ENCODE measurements at regions not wholly inside any gene's neighbourhood (a gene's known extent, or its start where the extent isn't known, plus 50 kb on each side); places are given as distances from the start of the nearest gene placed in this dataset.

DNA sequence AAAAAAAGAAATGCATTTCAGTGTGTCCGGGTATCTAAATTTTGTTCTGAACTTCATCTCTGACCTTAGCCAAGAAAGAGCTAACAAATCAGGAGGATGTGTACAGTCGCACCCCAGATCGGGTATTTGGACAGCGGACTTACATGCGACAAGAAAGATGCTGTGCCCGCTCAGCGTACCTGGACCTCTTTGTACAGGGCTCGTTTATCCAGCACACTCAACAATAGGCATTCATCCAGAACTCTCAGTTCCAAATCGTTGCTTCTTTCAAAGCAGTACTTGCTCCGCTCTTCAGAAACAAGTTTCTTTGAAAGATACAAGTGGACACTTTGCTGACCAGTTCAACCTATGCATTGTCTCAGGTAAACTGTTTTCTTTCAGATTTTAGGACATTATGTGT lies 191.7 kb downstream of the LY86 start:
- DNase-seq (ENCODE audit: low read depth, low spot score): no peak
- no peak overlapping the region for H3K27ac ChIP-seq (ENCODE audit: low read depth, low read length)
- no peak overlapping the region for H3K4me3 ChIP-seq (ENCODE audit: low read depth, low read length)
- peaks cover 2% of the 10 kb centered on the region for H3K27me3 ChIP-seq (ENCODE audit: control insufficient read depth, insufficient read depth, low read length)
- ChIA-PET POLR2A (no interaction called here), CTCF (no interaction called here)
- H3K9me3 ChIP-seq (ENCODE audit: control insufficient read depth, insufficient read depth, low read length): no peaks in the 10 kb centered on the region
- TF ChIP-seq, protein P1, sequence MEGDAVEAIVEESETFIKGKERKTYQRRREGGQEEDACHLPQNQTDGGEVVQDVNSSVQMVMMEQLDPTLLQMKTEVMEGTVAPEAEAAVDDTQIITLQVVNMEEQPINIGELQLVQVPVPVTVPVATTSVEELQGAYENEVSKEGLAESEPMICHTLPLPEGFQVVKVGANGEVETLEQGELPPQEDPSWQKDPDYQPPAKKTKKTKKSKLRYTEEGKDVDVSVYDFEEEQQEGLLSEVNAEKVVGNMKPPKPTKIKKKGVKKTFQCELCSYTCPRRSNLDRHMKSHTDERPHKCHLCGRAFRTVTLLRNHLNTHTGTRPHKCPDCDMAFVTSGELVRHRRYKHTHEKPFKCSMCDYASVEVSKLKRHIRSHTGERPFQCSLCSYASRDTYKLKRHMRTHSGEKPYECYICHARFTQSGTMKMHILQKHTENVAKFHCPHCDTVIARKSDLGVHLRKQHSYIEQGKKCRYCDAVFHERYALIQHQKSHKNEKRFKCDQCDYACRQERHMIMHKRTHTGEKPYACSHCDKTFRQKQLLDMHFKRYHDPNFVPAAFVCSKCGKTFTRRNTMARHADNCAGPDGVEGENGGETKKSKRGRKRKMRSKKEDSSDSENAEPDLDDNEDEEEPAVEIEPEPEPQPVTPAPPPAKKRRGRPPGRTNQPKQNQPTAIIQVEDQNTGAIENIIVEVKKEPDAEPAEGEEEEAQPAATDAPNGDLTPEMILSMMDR (IDR thresholded peaks at IDR 0.05; ENCODE audit: low read depth, low read length): no peak

DNA sequence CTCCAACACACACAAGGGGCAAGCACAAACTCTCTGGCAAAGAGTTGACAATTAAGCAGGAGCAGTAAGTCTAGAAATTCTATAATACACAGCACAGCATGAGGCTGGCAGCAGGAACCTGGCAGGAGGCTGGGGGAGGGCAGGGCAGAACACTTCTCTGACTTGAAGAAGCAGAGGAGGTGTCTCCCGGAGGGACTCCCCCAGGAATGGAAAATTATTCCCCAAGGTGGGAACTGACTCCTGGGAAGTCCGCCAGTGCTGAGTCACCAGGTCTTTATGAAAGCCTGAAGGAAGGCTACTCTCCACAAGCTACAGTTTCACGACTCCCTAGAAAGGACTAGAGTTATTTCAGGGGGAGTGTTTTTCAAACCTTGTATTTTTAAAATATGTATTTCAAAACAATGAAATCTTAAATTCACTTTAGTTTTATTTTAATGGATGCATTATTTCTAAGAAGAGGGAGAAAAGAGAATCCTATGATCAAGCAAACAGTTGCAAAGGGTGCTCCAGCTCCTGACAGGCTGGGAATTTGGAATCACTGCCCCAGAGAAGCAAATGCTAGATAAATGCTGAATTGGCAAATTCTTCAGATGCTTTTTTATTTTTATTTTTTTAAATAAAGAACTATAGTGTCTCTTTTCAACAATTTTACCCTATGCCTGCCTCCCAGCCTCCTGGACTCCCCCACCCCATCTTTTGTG lies 192.8 kb downstream of the LY86 start:
- POLR2A ChIA-PET: no interaction called here
- Histone ChIP-seq H3K27me3 (ENCODE audit: control insufficient read depth, insufficient read depth, low read length) (peaks cover 2% of the 10 kb centered on the region), H3K27ac (ENCODE audit: low read depth, low read length) (no peak overlapping the region), H3K4me3 (ENCODE audit: low read depth, low read length) (no peak overlapping the region), H3K9me3 (ENCODE audit: control insufficient read depth, insufficient read depth, low read length) (no peaks in the 10 kb centered on the region)
- CTCF ChIA-PET: interaction anchor here (0.6 kb wide), 1 partner anchor 105 kb away, joined by 3 read pairs; no protein-coding TSS in a partner anchor
- TF ChIP-seq, protein P1 (IDR thresholded peaks at IDR 0.05; ENCODE audit: low read depth, low read length): no peak
- DNase-seq (ENCODE audit: low read depth, low spot score): no peak

DNA sequence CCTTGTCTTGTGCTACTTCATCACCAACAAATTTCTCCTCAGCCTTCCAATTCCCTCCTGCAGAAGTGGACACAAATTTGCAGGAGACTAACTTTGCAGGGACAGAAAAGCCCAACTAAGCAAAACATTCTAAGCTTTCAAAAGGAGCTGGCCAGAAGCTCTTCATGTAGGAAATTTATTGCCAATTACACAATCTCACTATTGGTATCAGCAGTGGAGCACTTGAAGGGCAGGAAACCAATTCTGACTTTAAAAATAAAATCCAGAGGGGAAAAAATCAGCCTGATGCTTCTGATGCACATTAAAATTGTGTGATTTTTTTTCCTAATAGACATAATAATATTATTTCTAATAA lies 193.3 kb downstream of the LY86 start:
- Histone ChIP-seq H3K4me3 (ENCODE audit: low read depth, low read length) (no peak overlapping the region), H3K27ac (ENCODE audit: low read depth, low read length) (no peak overlapping the region), H3K9me3 (ENCODE audit: control insufficient read depth, insufficient read depth, low read length) (no peaks in the 10 kb centered on the region), H3K27me3 (ENCODE audit: control insufficient read depth, insufficient read depth, low read length) (peaks cover 2% of the 10 kb centered on the region)
- POLR2A ChIA-PET: no interaction called here
- TF ChIP-seq, protein P1 (IDR thresholded peaks at IDR 0.05; ENCODE audit: low read depth, low read length): no peak
- CTCF ChIA-PET: no interaction called here
- DNase-seq (ENCODE audit: low read depth, low spot score): no peak

GRCh38 chr6:6783721-6784120 lies 195.2 kb downstream of the LY86 start:
- H3K27ac ChIP-seq (ENCODE audit: low read depth, low read length): no peak overlapping the region
- ChIA-PET CTCF (interaction anchor here (0.6 to 0.9 kb wide), 3 partner anchors 25 to 107 kb away, joined by 3 read pairs; no protein-coding TSS in a partner anchor), POLR2A (no interaction called here)

DNA sequence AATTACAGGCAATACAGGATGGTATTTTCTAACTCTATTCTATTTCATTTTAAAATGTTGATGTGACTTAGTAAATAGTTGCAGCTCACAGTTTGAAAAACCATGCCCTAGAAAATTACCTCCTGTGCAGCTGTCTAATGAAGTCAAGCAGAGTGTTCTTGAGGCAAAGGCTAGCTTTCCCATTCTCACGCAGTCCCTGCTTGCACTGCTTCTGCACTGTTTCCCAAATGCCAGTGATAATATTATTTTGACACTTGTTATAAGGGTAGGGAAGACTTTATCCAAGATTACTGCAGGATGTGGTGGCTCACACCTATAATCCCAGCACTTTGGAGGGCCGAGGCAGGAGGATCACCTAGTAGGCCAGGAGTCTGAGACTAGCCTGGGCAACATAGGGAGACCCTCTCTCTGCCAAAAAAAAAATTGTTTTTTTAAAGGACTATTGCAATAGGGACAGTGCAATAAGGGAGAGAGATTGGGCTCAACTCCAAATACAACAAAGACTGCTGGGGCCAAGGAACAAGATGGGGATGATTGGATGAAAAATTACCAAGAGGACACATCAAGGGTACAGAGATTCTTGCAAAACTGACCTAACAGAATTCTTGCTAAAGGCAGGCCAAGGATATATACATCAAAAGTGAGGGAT lies 196.1 kb downstream of the LY86 start:
- no peak for DNase-seq (ENCODE audit: low read depth, low spot score)
- Histone ChIP-seq H3K4me3 (ENCODE audit: low read depth, low read length) (no peak overlapping the region), H3K27me3 (ENCODE audit: control insufficient read depth, insufficient read depth, low read length) (peaks cover 2% of the 10 kb centered on the region), H3K27ac (ENCODE audit: low read depth, low read length) (no peak overlapping the region), H3K9me3 (ENCODE audit: control insufficient read depth, insufficient read depth, low read length) (no peaks in the 10 kb centered on the region)
- ChIA-PET POLR2A (no interaction called here), CTCF (no interaction called here)
- TF ChIP-seq, protein P1 (IDR thresholded peaks at IDR 0.05; ENCODE audit: low read depth, low read length): no peak

More at GRCh38 chr6:6783721-6784120, 195.2 kb downstream of the LY86 start:
- Histone ChIP-seq H3K4me3 (ENCODE audit: low read depth, low read length) (no peak overlapping the region), H3K27me3 (ENCODE audit: control insufficient read depth, insufficient read depth, low read length) (peaks cover 2% of the 10 kb centered on the region), H3K9me3 (ENCODE audit: control insufficient read depth, insufficient read depth, low read length) (no peaks in the 10 kb centered on the region)
- DNase-seq (ENCODE audit: low read depth, low spot score): no peak
- TF ChIP-seq, protein P1 (IDR thresholded peaks at IDR 0.05; ENCODE audit: low read depth, low read length): no peak
